ENCODE measurements at regions not wholly inside any gene's neighbourhood (a gene's known extent, or its start where the extent isn't known, plus 50 kb on each side); places are given as distances from the start of the nearest gene placed in this dataset.

DNA sequence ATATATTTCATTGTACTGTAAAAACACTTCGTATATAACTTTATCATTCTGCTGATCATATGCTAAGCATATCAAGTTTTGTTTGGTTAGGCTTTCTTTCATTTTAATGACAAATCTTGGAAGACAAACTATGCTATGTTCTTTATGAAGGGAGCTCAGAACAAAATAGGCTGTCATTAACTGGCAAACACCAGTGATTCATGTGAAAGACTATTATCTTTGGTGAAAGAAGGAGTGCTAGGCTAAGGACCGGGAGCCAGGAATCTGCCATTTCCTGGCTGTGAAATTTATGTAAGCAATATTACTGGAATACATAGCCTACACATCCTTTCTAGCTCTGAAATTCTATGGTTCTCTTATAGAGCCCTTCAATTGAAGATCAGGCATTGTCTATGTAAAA is 136.2 kb upstream of the CCN2 start:
- DNase-seq = peak; percentile 72

DNA sequence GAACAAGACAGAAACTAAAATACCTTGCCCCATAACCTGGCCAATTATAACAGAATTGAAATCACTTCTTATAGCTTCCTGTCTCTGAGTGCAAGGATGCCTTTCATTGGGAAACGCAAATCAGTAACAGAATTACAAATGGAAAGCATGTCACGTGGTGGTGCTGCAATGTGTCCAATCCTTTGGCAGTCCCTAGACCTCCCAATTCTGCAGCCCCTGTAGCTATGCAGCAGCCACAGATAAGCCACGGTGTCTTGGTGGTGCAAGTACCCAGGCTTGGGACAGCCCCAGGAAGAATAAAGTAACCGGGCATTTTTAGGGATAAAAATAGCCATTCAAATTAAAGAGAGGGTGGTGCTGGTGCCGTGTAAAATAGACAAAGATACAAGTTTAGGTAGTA is 134.6 kb upstream of the CCN2 start:
- DNase-seq = no peak

DNA sequence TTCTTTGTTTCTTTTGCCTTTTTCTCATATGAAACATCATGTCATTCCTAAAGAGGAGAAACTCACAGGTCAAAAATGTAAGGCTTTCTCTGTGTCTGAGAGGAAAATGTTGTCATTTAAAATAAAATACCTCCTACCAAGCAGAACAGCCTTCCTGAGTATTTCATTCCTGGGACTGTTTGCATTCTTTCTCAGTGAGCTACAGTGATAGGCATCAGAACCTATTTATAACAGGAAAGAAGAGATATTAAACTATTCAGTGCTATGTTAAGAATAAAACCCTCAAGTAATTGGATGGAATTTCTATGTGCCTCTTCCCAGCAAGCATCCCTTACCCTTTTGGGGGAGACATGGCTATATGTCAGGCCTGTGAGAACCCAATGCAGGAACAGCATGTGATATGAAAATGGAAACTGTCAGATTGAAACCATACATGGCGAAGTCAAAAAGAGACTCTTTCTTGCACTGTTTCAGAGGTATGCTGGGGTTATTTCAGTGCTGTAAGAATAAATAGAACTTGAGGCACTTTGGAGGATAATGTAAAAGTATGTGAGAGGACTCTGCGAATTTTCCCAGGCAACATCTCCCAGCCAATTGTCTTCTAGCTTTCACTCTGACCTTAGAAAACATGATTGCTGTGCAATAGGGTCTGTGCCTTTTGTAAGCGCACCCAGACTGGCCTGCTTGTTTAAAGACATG is 133.8 kb upstream of the CCN2 start:
- no peak for DNase-seq

DNA sequence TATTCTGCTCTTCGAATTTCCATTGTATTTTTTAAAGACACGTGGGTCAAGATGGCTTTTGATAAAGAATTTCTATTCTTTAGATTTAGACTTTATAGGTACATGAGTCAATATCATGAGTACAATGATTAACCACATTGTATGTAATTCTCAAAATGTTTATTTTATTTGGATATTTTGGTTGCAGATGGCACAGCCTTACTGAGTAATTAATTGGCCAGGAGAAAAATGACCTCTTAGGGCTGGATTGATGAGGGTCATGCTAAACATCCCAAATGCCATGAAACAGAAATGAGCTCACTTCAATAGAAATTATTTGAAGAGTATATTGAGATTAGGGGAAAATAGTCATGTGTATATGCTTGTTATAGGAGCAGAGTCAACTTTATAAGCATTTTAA is 131.2 kb upstream of the CCN2 start:
- DNase-seq = no peak

DNA sequence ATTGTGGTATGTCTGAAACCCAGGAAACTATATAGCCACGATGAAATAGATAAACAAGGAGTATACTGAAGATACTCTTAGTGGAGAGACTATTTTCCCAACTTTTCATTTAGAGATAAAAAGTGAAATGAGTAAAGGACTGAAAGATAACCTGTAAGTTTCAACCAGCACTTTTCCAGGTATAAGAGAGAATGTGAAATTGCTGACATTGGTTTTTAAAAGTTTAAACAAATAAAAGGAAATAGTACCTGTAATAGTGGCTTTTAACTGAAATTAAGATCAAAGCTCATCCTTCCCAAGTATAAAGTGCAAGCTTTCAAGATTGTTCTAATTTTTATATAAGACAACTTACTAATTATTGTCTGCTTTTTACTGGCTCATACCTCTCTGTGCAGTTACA is 130.2 kb upstream of the CCN2 start:
- DNase-seq = no peak

DNA sequence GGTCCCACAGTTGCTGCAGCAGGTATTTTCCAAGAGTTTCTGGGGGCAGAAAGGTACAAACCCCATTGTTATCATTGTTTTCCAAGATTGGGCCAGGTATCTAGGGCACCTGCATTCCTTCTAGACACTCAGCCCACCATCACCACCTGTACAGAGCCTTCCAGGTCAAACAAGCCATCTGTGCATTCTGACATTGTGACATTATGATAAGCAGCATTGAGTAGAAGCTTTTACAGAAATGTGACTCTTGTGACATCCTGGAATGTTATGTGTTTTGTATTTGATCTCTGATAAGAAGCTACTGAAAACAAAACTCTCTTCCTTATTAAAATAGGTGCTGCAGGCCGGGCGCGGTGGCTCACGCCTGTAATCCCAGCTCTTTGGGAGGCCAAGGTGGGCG is 128.1 kb upstream of the CCN2 start:
- no peak for DNase-seq

DNA sequence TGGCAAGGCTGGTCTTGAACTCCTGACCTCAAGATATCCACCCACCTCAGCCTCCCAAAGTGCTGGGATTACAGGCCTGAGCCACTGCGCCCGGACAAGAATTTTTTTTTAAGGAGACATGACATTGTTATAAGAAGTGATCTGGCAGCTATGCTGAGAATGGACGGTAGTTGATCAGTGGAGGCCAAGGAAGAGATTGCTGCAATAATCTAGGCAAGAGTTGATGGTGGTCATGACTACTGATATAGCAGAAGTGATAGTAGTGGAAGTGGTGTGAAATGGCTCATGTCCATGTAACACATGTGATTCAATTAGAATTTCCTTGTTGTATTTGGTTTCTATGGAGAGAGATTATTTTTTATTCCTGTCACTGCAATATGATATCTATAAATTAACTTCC is 125.3 kb upstream of the CCN2 start:
- DNase-seq = no peak

DNA sequence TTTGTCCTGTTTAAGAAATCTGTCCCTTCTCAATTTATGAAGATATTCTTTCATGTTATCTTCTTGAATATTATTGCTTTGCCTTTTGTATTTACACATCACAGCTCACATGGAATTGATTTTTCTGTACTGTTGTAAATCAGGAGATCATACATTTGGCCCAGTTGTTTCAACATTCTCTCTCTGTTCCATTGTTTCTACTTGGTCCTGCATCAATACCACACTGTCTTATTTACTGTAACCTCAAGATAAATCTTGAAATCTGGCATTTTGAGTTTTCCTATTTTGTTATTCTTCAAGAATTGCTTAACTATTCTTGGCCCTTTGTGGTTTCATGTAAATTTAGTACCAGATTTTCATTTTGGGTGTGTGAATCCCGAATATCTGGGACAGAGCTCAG is 121.7 kb upstream of the CCN2 start:
- DNase-seq = no peak

DNA sequence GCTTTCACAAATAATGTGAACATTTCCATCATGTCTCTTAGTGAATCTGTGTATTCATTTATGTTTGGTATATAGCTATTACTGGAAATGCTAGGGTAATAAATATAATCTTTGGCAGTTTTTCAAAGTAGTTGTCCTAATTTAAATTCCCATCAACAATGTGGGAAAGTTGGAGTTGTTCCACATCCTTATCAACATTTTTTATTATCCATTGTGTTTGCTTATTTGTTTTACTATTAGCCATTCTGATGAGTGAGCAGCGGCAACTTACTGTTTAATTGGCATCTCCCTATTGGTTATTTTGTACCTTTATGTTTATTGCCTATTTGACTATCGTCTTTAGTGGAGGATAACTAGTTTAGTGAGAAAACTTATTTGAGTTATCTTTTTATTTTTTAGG is 121.1 kb upstream of the CCN2 start:
- no peak for DNase-seq

DNA sequence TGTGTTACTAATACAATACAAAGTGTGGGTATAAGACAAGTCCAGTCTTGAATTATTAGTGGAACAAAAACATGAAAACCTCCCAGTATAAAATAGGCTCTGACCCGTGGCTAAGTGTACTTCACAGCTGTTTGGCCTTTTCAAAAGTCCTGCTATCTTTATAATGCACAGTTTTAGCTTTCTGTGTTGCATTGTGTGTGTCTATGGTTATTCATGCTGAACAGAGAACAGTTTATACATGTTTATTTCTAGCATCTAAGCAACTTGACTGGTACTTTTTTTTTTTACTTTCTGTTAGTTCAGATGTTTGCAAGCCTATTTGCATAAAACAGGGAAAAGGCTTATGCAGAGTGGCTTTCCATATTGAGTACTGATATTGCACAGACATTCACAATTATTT is 119.2 kb upstream of the CCN2 start:
- no peak for DNase-seq

DNA sequence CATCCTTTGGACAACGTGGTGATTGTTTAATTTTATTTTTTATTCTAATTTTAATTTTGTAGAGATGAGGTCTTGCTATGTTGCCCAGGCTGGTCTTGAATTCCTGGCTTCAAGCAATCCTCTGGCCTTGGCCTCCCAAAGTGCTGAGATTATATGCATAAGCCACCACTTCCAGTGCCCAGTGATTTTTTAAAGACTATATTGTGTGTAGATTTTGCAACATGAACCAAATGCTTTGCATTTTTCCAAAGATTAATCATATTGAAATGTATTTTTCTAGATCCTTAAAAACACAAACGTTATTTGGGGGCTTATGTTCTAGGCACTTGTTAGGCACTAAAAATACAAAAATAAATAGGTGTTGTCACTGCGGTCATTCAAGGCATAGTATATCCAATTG is 117.6 kb upstream of the CCN2 start:
- no peak for DNase-seq

DNA sequence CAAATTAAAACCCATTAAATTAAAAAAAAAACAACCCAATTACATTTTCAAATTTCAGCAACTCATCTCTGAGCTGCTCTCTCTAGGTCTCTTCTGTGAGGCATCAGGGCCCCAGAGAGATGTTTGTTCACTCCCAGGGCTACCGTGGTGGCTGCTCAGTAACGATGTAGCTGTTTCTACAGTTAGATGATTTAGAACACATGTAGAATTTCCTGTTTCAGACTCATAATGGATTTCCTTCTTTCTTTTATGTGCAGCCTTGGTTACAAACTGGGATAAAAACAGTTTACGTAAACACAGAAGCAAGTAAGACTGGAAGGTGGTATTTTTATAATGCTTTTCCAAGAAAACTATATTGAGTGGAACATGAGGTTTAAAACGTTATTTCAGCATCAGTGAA is 116.1 kb upstream of the CCN2 start:
- no peak for DNase-seq

DNA sequence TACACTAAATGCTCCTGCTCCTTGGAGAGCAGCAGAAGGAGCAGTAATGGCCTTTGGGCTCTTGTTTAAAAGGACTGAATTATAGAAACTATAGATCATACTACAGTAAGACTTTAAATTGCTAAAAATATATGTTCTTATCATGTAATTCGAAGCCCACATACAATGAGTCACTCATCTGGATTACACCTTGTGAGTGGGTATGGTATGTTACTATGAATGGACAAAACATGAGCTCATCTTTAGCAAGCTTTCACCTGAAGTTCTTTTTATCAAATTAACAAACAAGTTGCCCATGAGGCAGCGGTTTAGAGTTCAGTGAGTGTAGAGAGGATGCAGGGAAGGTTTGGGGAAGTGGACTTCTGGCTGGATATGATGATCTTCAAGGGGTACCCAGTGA is 114.4 kb upstream of the CCN2 start:
- no peak for DNase-seq

DNA sequence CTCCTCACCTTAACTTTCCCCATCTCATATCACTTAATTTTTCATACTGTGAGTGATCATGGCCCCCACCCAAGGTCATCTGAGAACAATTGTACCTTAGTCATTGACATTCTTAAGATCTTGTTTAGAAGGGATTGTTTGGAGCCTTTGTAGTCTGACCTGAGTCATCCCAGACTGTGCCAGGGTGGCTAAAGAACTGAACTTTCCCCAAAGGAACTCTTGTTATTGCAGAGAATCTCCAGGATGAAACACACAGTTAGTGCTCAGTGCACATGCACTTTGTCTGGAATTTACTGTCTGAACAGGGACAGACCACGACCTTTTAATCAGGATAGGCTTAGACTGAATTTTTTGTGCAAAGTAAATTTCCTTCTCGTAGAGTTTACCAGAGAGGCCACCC is 112.6 kb upstream of the CCN2 start:
- DNase-seq = no peak

DNA sequence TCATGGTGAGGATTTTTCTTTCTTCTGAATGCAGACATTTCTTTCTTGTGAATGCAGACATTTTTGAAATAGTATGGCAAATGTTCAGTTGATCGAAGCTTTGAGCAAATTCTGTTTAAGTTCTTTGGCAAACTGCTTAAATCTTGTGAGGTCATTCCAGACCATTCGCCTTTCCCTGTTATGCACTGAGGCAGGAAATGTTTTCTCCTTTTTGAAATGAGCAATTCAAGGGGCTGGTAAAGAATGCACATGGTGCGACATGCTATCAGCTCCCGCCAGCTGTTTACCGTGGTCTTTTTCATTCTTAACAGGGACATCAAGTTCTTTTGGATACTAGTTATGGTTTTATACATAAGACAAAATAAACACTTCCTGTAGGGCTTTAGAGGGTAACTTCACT is 112.0 kb upstream of the CCN2 start:
- DNase-seq = no peak

DNA sequence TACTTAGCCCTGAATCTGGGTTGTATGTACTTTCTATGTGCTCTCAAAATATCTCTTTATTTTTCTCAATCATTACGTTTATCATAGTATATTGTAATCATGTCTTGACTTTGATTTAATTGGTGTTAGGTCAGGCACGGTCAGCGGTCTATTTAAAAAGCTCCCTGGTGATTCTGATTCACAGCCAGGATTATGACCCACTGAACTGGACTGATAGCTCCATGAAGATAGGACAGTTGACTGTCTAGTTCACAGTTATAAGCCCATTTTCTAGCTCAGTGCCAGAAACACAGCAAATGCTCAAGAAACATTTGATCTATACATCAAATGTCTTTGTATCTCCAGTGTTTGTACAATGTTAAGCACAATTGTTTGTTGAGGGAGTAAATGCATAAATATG is 111.5 kb upstream of the CCN2 start:
- DNase-seq = peak; percentile 6

DNA sequence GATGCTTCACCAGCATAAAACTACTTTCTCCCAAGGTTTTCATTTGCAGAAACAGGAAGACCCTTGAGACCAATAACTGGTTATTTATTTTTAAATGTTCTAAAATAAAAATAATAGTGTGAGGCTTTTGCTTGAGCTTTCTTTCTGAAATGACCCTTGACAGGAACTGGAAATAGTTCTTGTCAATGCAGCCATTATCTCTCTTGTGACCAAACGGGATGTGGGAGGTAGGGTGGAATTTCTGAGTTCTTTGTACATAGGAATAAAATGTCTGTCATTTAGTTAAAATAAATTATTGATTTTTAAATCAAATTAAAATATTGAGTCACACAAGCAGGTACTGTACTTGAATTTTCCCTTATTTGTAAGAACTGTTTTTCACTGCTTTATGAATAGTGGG is 110.2 kb upstream of the CCN2 start:
- no peak for DNase-seq

DNA sequence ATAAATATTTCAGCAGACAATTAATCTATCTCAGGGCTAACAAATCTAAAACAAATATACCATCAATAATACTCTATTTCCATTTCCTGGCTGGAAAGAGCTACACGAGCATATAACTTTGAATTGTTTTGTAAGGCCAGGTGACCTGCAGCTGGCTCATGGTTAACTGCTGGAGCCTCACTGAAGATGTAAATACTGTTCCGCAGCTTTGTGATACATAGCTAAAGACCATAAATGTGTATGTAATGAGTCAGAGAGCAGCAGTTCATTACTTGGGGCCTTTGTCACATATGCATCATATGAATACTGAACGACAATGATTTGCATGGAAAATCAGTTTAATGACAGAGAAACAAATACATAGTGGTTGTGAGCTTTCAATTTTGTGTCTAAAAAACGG is 109.4 kb upstream of the CCN2 start:
- peak; percentile 29 for DNase-seq

DNA sequence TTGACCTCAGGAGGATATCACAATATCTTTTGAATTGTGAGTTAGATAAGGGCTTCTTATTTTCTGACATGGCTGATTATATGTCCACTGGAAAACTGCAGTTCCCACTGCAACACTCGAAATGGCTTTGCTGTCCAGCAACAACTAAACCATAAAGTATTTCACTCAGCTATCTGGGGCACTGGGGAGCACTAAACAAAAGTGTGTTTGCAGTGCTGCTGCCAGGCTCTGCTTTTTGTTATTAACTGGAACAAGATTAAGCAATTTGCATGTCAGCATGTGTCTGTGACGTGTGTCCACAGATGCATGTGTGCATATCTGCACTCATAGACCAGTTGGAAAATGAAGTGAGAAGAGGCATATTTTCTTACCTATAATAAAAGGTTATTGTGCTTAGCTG is 107.8 kb upstream of the CCN2 start:
- no peak for DNase-seq

DNA sequence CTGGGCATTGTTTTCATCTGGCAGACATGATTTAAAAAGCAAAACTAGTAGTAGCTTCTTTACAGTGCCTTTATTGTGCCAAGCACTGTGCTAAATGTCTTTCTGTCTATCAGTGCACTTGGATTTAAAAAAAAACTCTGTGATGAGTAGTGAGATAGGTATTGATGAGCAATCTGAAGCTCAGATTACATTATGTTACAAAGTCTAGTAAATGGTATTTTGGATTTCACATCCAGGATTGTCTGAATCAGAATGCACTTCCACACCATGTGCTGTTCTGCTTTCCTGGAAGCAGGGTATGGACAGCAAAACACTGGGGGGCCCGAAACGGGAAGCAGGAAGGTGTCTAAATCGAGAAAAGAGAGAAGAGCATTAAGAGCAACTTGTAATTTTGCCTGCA is 103.4 kb upstream of the CCN2 start:
- DNase-seq = no peak

DNA sequence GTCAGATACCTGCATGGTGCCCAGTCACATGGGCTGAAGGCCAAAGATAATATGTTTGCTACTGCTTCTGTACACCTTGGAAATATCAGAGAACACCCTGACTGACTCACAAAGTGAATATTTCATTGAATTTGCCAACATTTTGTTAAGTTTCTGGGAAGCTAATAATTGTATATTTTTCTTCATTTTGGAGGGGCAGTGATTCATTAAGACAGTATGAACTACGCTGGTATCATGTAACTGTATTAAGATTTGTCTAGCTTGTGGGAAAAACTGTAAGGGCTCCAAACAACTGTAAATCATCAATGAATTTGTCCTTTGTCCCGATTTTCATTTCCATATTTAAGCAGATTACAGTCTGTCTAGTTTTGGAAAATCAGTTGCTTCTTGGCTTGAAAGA is 102.3 kb upstream of the CCN2 start:
- DNase-seq = no peak

DNA sequence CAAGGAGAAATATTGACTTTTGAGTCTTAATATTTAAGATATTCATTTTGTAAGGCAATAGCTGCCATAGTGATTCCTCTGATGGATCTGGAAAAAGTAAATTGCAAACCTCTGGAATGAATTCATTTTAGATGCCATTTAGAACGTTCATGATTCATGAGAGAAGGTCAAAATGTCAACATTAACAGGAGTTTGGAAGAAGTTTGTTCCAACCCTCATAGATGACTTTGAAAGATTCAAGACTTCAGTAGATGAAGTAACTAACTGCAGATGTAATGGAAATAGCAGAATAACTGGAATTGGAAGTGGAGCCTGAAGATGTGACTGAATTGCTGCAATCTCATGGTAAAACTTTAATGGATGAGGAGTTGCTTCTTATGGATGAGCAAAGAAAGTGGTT is 100.9 kb upstream of the CCN2 start:
- no peak for DNase-seq

DNA sequence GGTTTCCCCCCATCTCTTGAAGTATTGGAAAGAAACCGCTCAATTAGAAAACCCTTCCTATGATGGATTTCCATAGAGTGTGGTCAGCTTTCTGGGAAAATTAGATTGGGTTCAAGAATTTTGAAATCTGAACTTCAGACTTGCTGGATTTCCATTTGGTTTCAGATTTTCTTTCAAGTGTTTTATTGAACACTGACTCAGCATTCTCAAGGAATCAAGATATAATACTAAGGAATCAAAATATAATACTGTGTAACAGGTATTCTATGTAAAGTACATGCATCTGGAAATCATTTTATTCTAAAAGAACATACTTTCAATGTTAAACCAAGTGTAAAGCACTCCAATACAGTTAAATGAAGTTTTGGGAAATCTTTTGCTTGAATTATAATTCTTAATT is 94.7 kb upstream of the CCN2 start:
- no peak for DNase-seq

DNA sequence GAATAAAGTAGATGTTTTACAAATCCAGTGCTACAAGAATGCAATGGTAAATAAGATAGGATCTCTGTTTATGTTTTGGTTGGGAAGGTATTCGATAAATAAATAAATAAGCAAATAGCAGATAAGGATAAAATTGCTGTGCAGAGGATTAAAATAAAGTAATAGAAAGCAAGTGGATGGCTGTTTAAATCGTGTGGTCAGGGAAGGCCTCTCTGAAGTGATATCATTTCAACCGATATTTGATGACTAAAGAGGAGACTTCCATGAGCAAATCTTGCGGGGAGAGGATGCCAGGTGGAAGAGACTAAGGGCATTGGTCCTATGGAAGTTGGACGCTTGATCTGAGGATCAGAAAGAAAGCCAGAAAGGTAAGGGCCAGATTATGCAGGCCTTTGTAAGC is 92.0 kb upstream of the CCN2 start:
- DNase-seq = no peak

DNA sequence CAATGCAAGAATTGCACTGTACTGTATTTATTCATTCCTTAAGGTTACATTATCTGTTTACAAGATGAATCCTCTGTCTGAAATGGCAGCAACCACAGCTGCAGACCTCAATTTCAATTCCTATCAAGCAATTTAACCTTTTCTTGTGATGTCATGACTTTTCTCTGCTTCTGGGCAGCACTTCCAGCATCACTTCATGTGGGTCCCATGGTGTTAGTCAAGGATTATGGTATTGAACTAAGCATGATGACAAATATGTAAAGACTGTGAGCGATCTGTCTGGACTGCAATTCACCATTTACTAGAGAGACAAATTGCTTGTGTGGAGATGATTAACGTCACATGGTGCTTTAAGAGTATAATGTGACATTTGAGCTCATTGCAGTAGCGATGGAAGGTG is 90.5 kb upstream of the CCN2 start:
- DNase-seq = no peak

DNA sequence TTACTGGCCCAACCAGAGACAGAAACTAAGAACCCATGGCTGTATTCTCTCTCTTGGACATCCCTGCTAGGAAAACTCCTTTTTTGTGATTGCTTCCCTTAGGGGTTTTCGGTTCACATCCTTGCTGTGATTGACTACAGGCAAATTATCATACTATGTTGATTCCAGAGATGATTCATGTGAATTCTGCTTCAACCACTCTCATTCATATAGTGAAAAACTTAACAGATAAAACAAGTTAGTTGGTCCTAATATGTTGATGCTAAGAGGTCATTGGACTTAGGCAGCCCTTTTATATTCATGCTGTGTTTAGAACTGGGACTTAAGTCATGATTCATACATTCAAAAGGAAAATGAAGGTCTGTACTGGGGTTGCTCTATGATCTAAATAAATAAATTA is 76.9 kb upstream of the CCN2 start:
- DNase-seq = no peak
